HL-60 (cell line): ENCODE measurements at regions not wholly inside any gene's neighbourhood (a gene's known extent, or its start where the extent isn't known, plus 50 kb on each side); places are given as distances from the start of the nearest gene placed in this dataset.

Source experiments
- GABPA ChIP-seq: IDR thresholded peaks from 2 replicates; pipeline ENCODE4 v1.6.1; 2012; ENCODE audit warnings: low read depth
- POLR2AphosphoS5 ChIP-seq: IDR thresholded peaks from 2 replicates; pipeline ENCODE4 v1.6.1; 2012; ENCODE audit warnings: low read depth
- TF ChIP-seq, protein P1 (sequence below): IDR thresholded peaks from one replicate; pipeline ENCODE4 v1.5.1; 2011; ENCODE audit warnings: low read length, control low read depth, inconsistent platforms; ENCODE audit not compliant: insufficient read depth

DNA sequence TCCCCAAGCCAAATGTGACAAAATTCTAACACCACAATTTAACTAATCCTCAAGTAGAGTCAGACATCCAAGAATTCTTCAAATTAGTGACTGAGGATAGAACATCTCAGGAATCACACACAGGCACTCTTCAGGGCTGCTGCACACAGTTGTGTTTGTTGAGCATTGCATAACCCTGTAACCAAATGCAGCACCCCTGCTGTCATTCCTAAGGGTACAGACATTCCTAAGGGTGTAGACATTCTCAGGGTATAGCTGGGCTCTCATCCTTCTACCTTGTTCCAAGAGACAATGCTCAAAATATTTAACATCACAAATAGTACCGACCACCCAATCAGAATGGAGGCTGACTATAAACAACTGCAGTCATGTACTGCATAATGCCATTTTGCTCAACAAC lies 107.1 kb upstream of the UBE2E2 start:
- TF ChIP-seq, protein P1, sequence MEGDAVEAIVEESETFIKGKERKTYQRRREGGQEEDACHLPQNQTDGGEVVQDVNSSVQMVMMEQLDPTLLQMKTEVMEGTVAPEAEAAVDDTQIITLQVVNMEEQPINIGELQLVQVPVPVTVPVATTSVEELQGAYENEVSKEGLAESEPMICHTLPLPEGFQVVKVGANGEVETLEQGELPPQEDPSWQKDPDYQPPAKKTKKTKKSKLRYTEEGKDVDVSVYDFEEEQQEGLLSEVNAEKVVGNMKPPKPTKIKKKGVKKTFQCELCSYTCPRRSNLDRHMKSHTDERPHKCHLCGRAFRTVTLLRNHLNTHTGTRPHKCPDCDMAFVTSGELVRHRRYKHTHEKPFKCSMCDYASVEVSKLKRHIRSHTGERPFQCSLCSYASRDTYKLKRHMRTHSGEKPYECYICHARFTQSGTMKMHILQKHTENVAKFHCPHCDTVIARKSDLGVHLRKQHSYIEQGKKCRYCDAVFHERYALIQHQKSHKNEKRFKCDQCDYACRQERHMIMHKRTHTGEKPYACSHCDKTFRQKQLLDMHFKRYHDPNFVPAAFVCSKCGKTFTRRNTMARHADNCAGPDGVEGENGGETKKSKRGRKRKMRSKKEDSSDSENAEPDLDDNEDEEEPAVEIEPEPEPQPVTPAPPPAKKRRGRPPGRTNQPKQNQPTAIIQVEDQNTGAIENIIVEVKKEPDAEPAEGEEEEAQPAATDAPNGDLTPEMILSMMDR, result no peak
- TF ChIP-seq POLR2AphosphoS5, result no peak
- TF ChIP-seq GABPA, result no peak
